Inflammatory macrophage treated with lipopolysaccharide for 4 hours (primary cell): ENCODE measurements at regions not wholly inside any gene's neighbourhood (a gene's known extent, or its start where the extent isn't known, plus 50 kb on each side); places are given as distances from the start of the nearest gene placed in this dataset.

Experiments used
- DNase-seq: peaks from one replicate; pipeline ENCODE4 v3.0.0-alpha.2; 2020

- no peak for DNase-seq
Observed at GRCh38 chr9:82231411-82231810, 242.8 kb downstream of the SPATA31D1 start.

GRCh38 chr9:82234160-82234943 is 245.8 kb downstream of the SPATA31D1 start:
- DNase-seq: peak; percentile 10

- no peak for DNase-seq
Observed at GRCh38 chr9:82242285-82242963, 253.9 kb downstream of the SPATA31D1 start.

GRCh38 chr9:82247318-82247717 is 258.7 kb downstream of the SPATA31D1 start:
- DNase-seq: peak; percentile 79

- DNase-seq: no peak
Observed at GRCh38 chr9:82252116-82252515, 263.5 kb downstream of the SPATA31D1 start.

- no peak for DNase-seq
Observed at GRCh38 chr9:82254646-82255367, 266.2 kb downstream of the SPATA31D1 start.

GRCh38 chr9:82255481-82256176 is 267.1 kb downstream of the SPATA31D1 start:
- DNase-seq: no peak

- DNase-seq: no peak
Observed at GRCh38 chr9:82260691-82261090, 272.1 kb downstream of the SPATA31D1 start.

GRCh38 chr9:82263619-82264018 is 275.0 kb downstream of the SPATA31D1 start:
- DNase-seq: no peak

GRCh38 chr9:82271106-82271561 is 282.6 kb downstream of the SPATA31D1 start:
- no peak for DNase-seq

GRCh38 chr9:82273121-82273520 is 284.5 kb downstream of the SPATA31D1 start:
- no peak for DNase-seq

- DNase-seq: no peak
Observed at GRCh38 chr9:82275258-82275927, 286.8 kb downstream of the SPATA31D1 start.

- no peak for DNase-seq
Observed at GRCh38 chr9:82281066-82281465, 292.5 kb downstream of the SPATA31D1 start.

- no peak for DNase-seq
Observed at GRCh38 chr9:82284758-82285157, 296.2 kb downstream of the SPATA31D1 start.

GRCh38 chr9:82295181-82295580 is 306.6 kb downstream of the SPATA31D1 start:
- no peak for DNase-seq

- no peak for DNase-seq
Observed at GRCh38 chr9:82299870-82300269, 311.3 kb downstream of the SPATA31D1 start.

- no peak for DNase-seq
Observed at GRCh38 chr9:82302968-82303655, 314.5 kb downstream of the SPATA31D1 start.

- DNase-seq: no peak
Observed at GRCh38 chr9:82308836-82309235, 320.3 kb downstream of the SPATA31D1 start.

GRCh38 chr9:82313697-82314096 is 325.1 kb downstream of the SPATA31D1 start:
- no peak for DNase-seq

- DNase-seq: no peak
Observed at GRCh38 chr9:82320566-82320965, 332.0 kb downstream of the SPATA31D1 start.

GRCh38 chr9:82325907-82326306 is 337.3 kb downstream of the SPATA31D1 start:
- DNase-seq: no peak

GRCh38 chr9:82327641-82328040 is 339.1 kb downstream of the SPATA31D1 start:
- DNase-seq: no peak
